Effector CD8-positive, alpha-beta T cell (primary cell): ENCODE measurements at regions not wholly inside any gene's neighbourhood (a gene's known extent, or its start where the extent isn't known, plus 50 kb on each side); places are given as distances from the start of the nearest gene placed in this dataset.
A peak's percentile ranks its signal among the peaks of the same experiment; 100 is the strongest.

Experiments used
- DNase-seq: peaks from one replicate; lab custom pipeline; 2025; lab: John Stamatoyannopoulos, UW

GRCh38 chr1:234554218-234554697 is 55.7 kb downstream of the IRF2BP2 start:
- no peak for DNase-seq

GRCh38 chr1:234553240-234554188 is 56.5 kb downstream of the IRF2BP2 start:
- DNase-seq, result no peak

GRCh38 chr1:234551032-234551378 is 59.0 kb downstream of the IRF2BP2 start:
- DNase-seq, result no peak

- DNase-seq, result no peak
Observed at GRCh38 chr1:234550341-234551031, 59.5 kb downstream of the IRF2BP2 start.

- no peak for DNase-seq
Observed at GRCh38 chr1:234549447-234550021, 60.4 kb downstream of the IRF2BP2 start.

- no peak for DNase-seq
Observed at GRCh38 chr1:234546890-234547788, 62.8 kb downstream of the IRF2BP2 start.

- no peak for DNase-seq
Observed at GRCh38 chr1:234546387-234546704, 63.6 kb downstream of the IRF2BP2 start.

GRCh38 chr1:234545517-234546386 is 64.2 kb downstream of the IRF2BP2 start:
- DNase-seq, result no peak

- peak; percentile 11 for DNase-seq
Observed at GRCh38 chr1:234544087-234544579, 65.2 kb upstream of the TARBP1 start.

GRCh38 chr1:234543442-234544086 is 64.6 kb upstream of the TARBP1 start:
- no peak for DNase-seq

GRCh38 chr1:234542211-234542850 is 63.4 kb upstream of the TARBP1 start:
- no peak for DNase-seq

GRCh38 chr1:234541286-234541975 is 62.5 kb upstream of the TARBP1 start:
- no peak for DNase-seq

- no peak for DNase-seq
Observed at GRCh38 chr1:234540404-234540762, 61.4 kb upstream of the TARBP1 start.

GRCh38 chr1:234539666-234540403 is 60.9 kb upstream of the TARBP1 start:
- no peak for DNase-seq

- no peak for DNase-seq
Observed at GRCh38 chr1:234538930-234539649, 60.1 kb upstream of the TARBP1 start.

GRCh38 chr1:234538062-234538731 is 59.2 kb upstream of the TARBP1 start:
- no peak for DNase-seq

GRCh38 chr1:234537236-234537635 is 58.3 kb upstream of the TARBP1 start:
- no peak for DNase-seq
